ENCODE measurements at regions not wholly inside any gene's neighbourhood (a gene's known extent, or its start where the extent isn't known, plus 50 kb on each side); places are given as distances from the start of the nearest gene placed in this dataset.

- Histone ChIP-seq H4K20me1 (ENCODE audit: insufficient read depth) (no peaks in the 10 kb centered on the region), H3K27ac (ENCODE audit: low read length) (no peak overlapping the region), H3F3A (ENCODE audit: insufficient read depth, low read length, poor library complexity, severe bottlenecking) (no peaks in the 10 kb centered on the region), H3K4me3 (ENCODE audit: low read length) (no peak overlapping the region), H3K36me3 (ENCODE audit: insufficient read depth, low read length) (no peaks in the 10 kb centered on the region), H3K27me3 (ENCODE audit: insufficient read depth, low read depth, low read length) (no peaks in the 10 kb centered on the region), H3K9me3 (ENCODE audit: low read length) (no peaks in the 10 kb centered on the region), H3K4me2 (ENCODE audit: low read length) (no peak overlapping the region), H3K79me2 (replicated peaks; ENCODE audit: insufficient read depth, low read length) (no peaks in the 10 kb centered on the region), H2AFZ (ENCODE audit: low read depth, low read length) (no peak overlapping the region), H3K9me2 (ENCODE audit: insufficient read depth, low read length) (no peaks in the 10 kb centered on the region), H3K9ac (ENCODE audit: low read length) (no peak overlapping the region)
- TF ChIP-seq SMC3 (conservative IDR thresholded peaks at IDR 0.05; ENCODE audit: poor library complexity) (no peak), EP300 (conservative IDR thresholded peaks at IDR 0.05; ENCODE audit: poor library complexity, severe bottlenecking) (no peak), REST (IDR thresholded peaks at IDR 0.05; ENCODE audit: borderline replicate concordance) (no peak), EZH2 (IDR thresholded peaks at IDR 0.05; ENCODE audit: borderline replicate concordance, insufficient read depth, low read length, poor library complexity, severe bottlenecking) (no peak), MXI1 (conservative IDR thresholded peaks at IDR 0.05; ENCODE audit: poor library complexity, severe bottlenecking) (no peak), TAF1 (IDR thresholded peaks at IDR 0.05; ENCODE audit: low read depth) (no peak), CTCF (IDR thresholded peaks at IDR 0.05; ENCODE audit: poor library complexity, severe bottlenecking) (no peak), POLR2AphosphoS5 (IDR thresholded peaks at IDR 0.05) (no peak), RAD21 (conservative IDR thresholded peaks at IDR 0.05) (no peak)
Measured at GRCh38 chr13:47816831-47817230, 184.2 kb downstream of the SUCLA2 start.

DNA sequence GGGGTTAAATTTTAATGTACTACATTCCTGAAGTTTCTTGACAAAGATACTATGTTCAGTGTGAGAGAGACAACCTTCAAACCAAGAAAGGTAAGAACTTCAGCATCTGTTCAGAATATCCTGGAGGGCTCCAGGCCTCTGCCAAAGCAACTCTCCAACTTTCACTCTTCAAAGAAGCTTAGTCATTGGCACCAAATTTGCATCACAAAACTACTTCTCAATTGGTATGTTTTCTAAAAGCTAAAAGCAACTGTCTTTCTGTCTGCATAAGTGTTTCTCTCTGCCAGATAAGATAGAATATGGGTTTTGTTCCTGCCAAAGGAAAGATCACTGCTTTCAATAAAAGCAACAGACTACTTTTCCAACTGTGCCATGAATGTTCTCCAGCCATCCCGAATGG, 187.4 kb downstream of the SUCLA2 start:
- Histone ChIP-seq H3K9me2 (ENCODE audit: insufficient read depth, low read length) (no peaks in the 10 kb centered on the region), H3F3A (ENCODE audit: insufficient read depth, low read length, poor library complexity, severe bottlenecking) (no peaks in the 10 kb centered on the region), H3K79me2 (replicated peaks; ENCODE audit: insufficient read depth, low read length) (no peaks in the 10 kb centered on the region), H3K9me3 (ENCODE audit: low read length) (no peaks in the 10 kb centered on the region), H3K4me3 (ENCODE audit: low read length) (no peak overlapping the region), H4K20me1 (ENCODE audit: insufficient read depth) (no peaks in the 10 kb centered on the region), H3K9ac (ENCODE audit: low read length) (no peak overlapping the region), H2AFZ (ENCODE audit: low read depth, low read length) (no peak overlapping the region), H3K27ac (ENCODE audit: low read length) (no peak overlapping the region), H3K36me3 (ENCODE audit: insufficient read depth, low read length) (no peaks in the 10 kb centered on the region), H3K27me3 (ENCODE audit: insufficient read depth, low read depth, low read length) (no peaks in the 10 kb centered on the region), H3K4me2 (ENCODE audit: low read length) (no peak overlapping the region)
- TF ChIP-seq POLR2AphosphoS5 (IDR thresholded peaks at IDR 0.05) (no peak), RAD21 (conservative IDR thresholded peaks at IDR 0.05) (no peak), SMC3 (conservative IDR thresholded peaks at IDR 0.05; ENCODE audit: poor library complexity) (no peak), MXI1 (conservative IDR thresholded peaks at IDR 0.05; ENCODE audit: poor library complexity, severe bottlenecking) (no peak), TAF1 (IDR thresholded peaks at IDR 0.05; ENCODE audit: low read depth) (no peak), EP300 (conservative IDR thresholded peaks at IDR 0.05; ENCODE audit: poor library complexity, severe bottlenecking) (no peak), REST (IDR thresholded peaks at IDR 0.05; ENCODE audit: borderline replicate concordance) (no peak)

All from neural cell (in vitro differentiated cells).